ENCODE measurements at regions not wholly inside any gene's neighbourhood (a gene's known extent, or its start where the extent isn't known, plus 50 kb on each side); places are given as distances from the start of the nearest gene placed in this dataset.

GRCh38 chr3:147589016-147589415 lies 179.9 kb downstream of the ZIC1 start:
- DNase-seq (ENCODE audit: low spot score), result no peak

DNA sequence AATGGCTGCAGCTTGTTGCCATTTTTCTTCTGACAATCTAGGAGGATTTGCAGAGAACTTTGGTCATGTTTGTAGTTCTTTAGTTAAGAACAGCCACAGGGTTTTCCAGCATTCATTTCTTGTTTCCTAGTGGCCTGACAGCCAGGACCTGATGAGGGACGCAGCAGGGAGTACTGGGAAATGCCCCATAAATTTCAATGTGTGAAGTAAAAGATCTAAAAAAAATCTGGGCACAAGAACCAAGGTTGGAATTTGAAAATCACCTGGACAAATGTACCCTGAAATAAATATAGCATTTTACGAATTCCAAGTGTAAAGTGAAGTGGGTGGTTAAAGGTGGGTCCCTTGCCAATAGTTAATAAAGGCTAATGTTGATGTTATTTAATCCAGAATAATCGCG lies 195.0 kb downstream of the ZIC1 start:
- DNase-seq (ENCODE audit: low spot score), result no peak

DNA sequence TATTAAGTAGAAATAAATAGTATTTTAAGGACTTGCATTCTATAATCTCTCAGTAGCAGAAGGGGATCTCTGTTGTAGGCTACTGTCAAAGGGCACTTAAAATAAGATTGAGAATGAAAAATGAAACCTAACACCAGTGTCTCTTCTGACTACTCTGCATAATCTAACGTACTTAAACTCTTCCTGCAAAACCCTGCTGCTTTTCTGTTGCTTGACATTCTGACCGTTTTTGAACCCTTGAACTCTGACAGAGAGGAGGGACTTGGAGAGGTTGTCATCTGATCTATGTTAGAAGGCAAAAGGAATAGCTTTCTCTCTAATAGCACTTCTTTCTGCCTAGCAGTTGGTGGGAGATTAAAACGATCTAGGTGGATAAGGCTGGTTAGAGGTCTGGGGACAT lies 204.6 kb downstream of the ZIC1 start:
- DNase-seq (ENCODE audit: low spot score), result no peak

DNA sequence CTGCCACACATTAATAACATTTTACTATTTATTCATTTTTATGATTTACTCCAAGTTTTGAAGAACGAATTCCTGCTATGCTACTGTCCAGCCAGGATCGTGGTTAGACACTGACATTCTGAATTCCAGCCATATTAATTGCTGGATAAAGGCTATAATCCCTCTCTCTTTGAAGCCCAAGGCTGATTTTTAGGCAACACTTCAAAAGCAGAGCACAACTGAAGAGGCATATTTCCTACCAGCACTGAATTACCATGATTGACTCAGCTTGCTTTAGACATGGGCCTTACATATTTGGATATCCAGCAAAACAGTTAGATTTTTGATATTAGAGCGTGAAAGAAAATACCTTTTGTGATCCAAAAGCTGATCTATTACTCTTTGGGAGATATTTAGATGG lies 205.0 kb downstream of the ZIC1 start:
- DNase-seq (ENCODE audit: low spot score), result no peak

DNA sequence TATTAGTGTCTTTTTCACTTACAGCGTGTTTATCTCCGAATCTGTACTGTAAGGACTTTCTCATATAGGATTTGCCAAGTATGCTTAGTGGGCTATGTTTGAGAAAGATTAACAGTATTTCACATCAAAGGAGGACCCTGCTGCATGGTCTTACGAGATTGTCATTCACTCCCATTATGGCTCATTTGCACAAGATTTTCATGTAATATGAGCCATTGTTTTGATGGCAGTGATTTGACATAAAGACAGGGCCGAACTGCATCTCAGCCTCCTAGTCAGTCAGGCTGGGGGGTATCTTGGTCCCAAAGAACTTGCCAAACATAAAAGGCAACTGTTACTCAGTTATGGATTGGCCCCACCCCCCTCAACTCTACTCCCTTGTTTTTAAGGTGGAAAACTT lies 205.9 kb downstream of the ZIC1 start:
- no peak for DNase-seq (ENCODE audit: low spot score)

- no peak for DNase-seq (ENCODE audit: low spot score)
Observed at GRCh38 chr3:147616998-147617619, 207.9 kb downstream of the ZIC1 start.

- no peak for DNase-seq (ENCODE audit: low spot score)
Observed at GRCh38 chr3:147618691-147619090, 209.5 kb downstream of the ZIC1 start.

GRCh38 chr3:147619921-147620560 lies 210.9 kb downstream of the ZIC1 start:
- DNase-seq (ENCODE audit: low spot score), result no peak

DNA sequence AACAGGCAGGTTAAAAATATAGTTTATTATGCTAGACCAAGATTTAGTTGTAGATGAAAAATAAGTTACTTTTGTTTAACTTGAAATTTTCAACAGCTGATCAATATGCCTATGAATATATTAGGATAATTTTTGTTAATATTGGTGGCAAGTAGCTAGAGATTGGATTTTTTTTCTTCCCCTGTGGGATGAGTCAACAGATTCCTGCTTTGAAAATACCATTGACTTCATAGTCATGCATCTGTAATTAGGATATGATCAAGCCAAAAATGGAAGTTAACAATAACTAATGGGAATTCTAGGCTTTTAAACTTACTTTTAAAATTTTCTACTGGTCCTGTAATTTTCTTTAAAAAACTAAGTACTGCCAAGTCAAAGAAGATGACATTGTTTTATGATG lies 211.7 kb downstream of the ZIC1 start:
- no peak for DNase-seq (ENCODE audit: low spot score)

- no peak for DNase-seq (ENCODE audit: low spot score)
Observed at GRCh38 chr3:147630921-147631415, 221.8 kb downstream of the ZIC1 start.

DNA sequence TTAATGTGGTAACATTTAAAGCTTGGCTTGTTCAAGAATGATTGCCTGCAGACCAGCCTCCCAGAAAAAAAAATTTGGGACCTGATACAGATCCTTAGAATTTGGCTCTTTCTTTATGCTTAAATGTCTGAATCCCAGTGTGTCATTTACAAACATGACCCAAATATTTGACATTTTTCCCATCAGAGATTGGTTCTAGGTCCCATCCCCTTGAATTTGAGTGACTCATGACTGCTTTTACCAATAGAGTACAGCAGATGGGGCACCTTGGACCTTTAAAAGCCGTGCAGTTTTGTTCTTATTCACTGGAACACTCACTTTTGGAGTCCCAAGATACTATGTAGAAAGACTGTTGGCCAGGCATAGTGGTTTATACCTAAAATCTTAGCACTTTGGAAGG lies 231.6 kb downstream of the ZIC1 start:
- no peak for DNase-seq (ENCODE audit: low spot score)

GRCh38 chr3:147645761-147646160 lies 236.6 kb downstream of the ZIC1 start:
- DNase-seq (ENCODE audit: low spot score), result no peak

- no peak for DNase-seq (ENCODE audit: low spot score)
Observed at GRCh38 chr3:147649475-147649874, 240.3 kb downstream of the ZIC1 start.

- DNase-seq (ENCODE audit: low spot score), result no peak
Observed at GRCh38 chr3:147651107-147651778, 242.1 kb downstream of the ZIC1 start.

DNA sequence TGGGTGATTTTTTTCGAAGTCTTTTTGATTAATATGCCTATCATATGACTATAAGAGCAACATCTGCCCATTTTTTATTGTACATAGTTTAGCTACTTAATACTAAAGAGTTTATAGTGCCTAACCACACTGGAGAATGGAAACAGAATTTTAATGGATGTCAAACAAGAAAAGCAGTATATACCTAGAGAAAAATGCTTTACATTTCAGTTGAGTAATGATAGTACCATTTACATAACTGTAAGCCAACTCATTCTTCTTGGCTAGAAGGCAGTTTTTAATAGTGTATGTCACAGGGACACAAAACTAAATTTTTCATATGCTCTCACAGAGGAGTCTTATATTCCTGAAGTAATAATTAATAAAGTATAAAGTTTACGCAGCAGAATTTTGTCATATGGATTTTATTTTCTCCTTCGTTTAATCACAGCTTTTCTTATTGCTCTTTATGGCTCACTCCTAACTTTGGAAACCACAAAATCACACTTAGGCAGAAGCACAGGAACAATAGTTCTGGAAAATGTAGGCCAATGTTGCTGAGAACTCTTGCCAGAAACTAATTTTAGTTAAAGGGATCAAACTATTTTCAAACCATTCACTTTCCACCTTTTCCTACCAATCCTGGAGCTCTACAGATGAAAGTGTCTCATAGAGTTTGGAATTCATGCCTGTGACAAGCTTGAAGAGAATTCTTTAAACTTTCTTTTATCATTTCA lies 243.6 kb downstream of the ZIC1 start:
- no peak for DNase-seq (ENCODE audit: low spot score)

DNA sequence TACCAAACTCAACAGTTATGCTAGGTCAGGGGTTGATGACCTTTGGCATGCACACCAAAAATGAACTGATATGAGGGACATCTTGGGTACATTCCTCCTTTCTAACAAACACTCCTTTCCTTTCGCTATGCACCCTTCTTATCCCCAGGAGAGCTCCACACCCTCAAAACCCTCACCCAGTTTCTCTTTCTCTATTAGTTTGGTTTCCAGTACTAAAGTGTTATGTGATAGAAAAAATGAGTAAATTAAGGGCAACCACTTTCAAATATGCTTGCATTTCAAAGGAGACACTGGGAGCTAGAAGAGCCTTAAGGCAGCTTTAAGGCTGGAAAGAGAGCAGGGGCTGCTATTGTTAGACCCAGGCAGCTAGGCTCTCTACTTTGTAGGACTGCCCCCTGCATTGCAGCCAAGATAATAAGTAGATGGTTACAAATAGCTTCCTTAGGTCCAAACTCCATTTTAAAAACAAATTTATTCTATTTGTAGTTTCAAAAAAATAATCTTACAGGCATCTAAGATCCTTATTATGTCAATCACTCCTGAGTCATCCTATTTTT lies 244.3 kb downstream of the ZIC1 start:
- no peak for DNase-seq (ENCODE audit: low spot score)

DNA sequence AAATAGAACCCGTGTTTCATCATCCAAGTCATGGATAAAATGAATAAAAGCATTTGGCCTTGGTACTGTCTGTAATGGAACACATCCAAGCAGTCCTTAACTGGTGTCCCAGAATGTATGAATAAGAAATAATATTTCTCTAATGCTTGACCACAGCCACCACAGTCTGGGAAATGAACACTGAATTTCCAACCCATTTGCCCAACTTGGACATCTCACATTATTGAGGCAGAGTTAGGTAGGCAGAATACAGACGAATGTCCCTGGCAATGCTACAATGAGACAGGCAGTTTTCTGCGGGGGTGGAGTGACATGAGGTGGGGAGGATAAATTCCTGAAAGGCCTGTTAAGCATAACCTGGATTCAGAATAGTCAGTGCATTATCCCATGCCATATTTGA lies 245.7 kb downstream of the ZIC1 start:
- DNase-seq (ENCODE audit: low spot score), result no peak

- no peak for DNase-seq (ENCODE audit: low spot score)
Observed at GRCh38 chr3:147655236-147655635, 246.1 kb downstream of the ZIC1 start.

DNA sequence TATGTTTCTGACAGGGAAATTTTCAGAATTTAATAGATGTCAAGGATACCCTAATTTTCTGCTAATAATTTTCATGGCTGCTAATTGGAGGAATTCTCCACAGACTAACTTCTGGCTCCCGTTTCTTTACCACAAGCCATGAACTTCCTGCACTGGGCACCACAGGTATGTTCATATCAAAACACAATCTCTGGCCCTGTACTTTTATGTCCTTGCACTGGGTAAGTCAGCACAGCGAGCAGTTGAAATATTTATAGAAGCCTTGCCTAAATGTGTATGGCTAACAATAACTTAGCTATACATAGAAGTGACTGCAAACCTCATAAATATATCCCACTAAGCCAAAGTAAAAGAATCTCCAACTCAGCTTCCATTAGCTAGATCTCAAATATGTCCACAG lies 246.9 kb downstream of the ZIC1 start:
- no peak for DNase-seq (ENCODE audit: low spot score)

- no peak for DNase-seq (ENCODE audit: low spot score)
Observed at GRCh38 chr3:147661916-147662315, 252.8 kb downstream of the ZIC1 start.

DNA sequence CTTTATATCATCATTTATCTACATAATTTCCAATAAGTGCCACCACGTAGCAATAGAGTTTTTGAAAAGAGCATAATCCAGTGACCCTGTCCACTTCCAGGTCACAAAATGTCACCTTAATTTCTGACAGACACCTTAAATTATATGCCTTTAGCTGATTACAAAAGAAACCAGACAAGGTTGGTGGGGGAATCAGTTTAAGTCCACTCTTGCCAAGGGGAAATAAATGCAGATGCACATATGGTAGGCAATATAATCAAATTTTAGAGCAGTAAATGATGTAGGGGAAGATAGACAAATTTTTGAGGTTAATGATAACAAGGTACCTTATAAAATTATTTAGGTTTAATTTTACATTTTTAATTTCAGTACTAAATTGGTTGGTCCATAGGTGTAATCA lies 253.5 kb downstream of the ZIC1 start:
- DNase-seq (ENCODE audit: low spot score), result no peak

- no peak for DNase-seq (ENCODE audit: low spot score)
Observed at GRCh38 chr3:147669077-147669476, 259.9 kb downstream of the ZIC1 start.

DNA sequence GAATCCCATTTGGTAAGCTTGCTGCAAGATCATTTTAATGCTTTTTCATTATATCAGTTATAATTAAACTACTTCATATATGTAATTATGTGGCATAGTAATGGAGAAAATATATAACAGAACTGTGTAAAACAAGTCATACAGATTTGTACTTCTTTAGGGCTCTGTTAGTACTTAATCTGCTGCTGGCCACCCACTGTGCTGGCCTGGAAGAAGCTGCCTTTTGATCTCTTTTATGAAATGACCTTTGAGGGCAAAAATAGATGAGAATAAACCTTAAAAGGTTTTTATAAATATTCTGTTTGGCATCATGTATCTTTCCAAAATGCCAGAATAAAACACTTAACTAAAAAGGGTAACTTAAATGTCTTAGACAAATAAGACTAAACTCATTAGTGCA lies 262.9 kb downstream of the ZIC1 start:
- DNase-seq (ENCODE audit: low spot score), result no peak
